H9 (cell line): ENCODE measurements at regions not wholly inside any gene's neighbourhood (a gene's known extent, or its start where the extent isn't known, plus 50 kb on each side); places are given as distances from the start of the nearest gene placed in this dataset.

ENCODE experiments used
- DNase-seq: peaks from one replicate; pipeline ENCODE4 v3.0.0-alpha.2; 2017
- H2AFZ ChIP-seq: one replicate; pipeline ENCODE4 v1.6.1; 2013; ENCODE audit warnings: mild to moderate bottlenecking, low read length, control low read depth, moderate library complexity
- H2AK5ac ChIP-seq: 2 replicates; pipeline ENCODE4 v1.6.1; 2013; ENCODE audit warnings: low read length, control low read depth, mixed read lengths; ENCODE audit not compliant: insufficient read length
- H2BK120ac ChIP-seq: one replicate; pipeline ENCODE4 v1.6.1; 2013; ENCODE audit warnings: low read depth, mild to moderate bottlenecking, low read length, control low read depth, inconsistent platforms; ENCODE audit not compliant: poor library complexity, severe bottlenecking
- H2BK12ac ChIP-seq: 2 replicates; pipeline ENCODE4 v1.6.1; 2013; ENCODE audit warnings: low read length, control low read depth, mixed read lengths, low read depth; ENCODE audit not compliant: insufficient read length
- H2BK15ac ChIP-seq: 2 replicates; pipeline ENCODE4 v1.6.1; 2013; ENCODE audit warnings: low read depth, low read length, control low read depth
- H2BK20ac ChIP-seq: one replicate; pipeline ENCODE4 v1.6.1; 2013; ENCODE audit warnings: low read depth, mild to moderate bottlenecking, low read length, control low read depth, inconsistent platforms; ENCODE audit not compliant: poor library complexity, severe bottlenecking
- H2BK5ac ChIP-seq: 2 replicates; pipeline ENCODE4 v1.6.1; 2013; ENCODE audit warnings: low read length, control low read depth, mixed read lengths; ENCODE audit not compliant: insufficient read length
- H3K14ac ChIP-seq: 2 replicates; pipeline ENCODE4 v1.6.1; 2013; ENCODE audit warnings: low read length, control low read depth; ENCODE audit not compliant: insufficient read depth
- H3K18ac ChIP-seq: 2 replicates; pipeline ENCODE4 v1.6.1; 2013; ENCODE audit warnings: low read depth, mild to moderate bottlenecking, mixed read lengths, low read length, control low read depth; ENCODE audit not compliant: insufficient read length
- H3K23ac ChIP-seq: 2 replicates; pipeline ENCODE4 v1.6.1; 2013; ENCODE audit warnings: low read length, control low read depth, mixed read lengths, low read depth; ENCODE audit not compliant: insufficient read length
- H3K23me2 ChIP-seq: 2 replicates; pipeline ENCODE4 v1.6.1; 2013; ENCODE audit warnings: low read depth, mild to moderate bottlenecking, mixed read lengths, low read length, control low read depth; ENCODE audit not compliant: insufficient read length, poor library complexity, severe bottlenecking
- H3K27ac ChIP-seq: 2 replicates; pipeline ENCODE4 v1.5.1; 2013; ENCODE audit warnings: low read length, control low read depth, mixed read lengths, low read depth; ENCODE audit not compliant: insufficient read length
- H3K27me3 ChIP-seq: 2 replicates; pipeline ENCODE4 v1.6.1; 2013; ENCODE audit warnings: low read length, control low read depth, inconsistent platforms; ENCODE audit not compliant: insufficient read depth
- H3K4ac ChIP-seq: 2 replicates; pipeline ENCODE4 v1.6.1; 2013; ENCODE audit warnings: low read depth, mild to moderate bottlenecking, control low read depth, inconsistent platforms, low read length, moderate library complexity
- H3K4me1 ChIP-seq: 2 replicates; pipeline ENCODE4 v1.6.1; 2013; ENCODE audit warnings: low read length, control low read depth, inconsistent platforms; ENCODE audit not compliant: insufficient read depth
- H3K4me2 ChIP-seq: 2 replicates; pipeline ENCODE4 v1.6.1; 2013; ENCODE audit warnings: low read length, control low read depth, mixed read lengths; ENCODE audit not compliant: insufficient read length, insufficient read depth
- H3K56ac ChIP-seq: 2 replicates; pipeline ENCODE4 v1.6.1; 2013; ENCODE audit warnings: low read depth, mild to moderate bottlenecking, mixed read lengths, low read length, control low read depth; ENCODE audit not compliant: insufficient read length
- H3K79me1 ChIP-seq: 2 replicates; pipeline ENCODE4 v1.6.1; 2013; ENCODE audit warnings: low read depth, mild to moderate bottlenecking, moderate library complexity, low read length, control low read depth, inconsistent platforms; ENCODE audit not compliant: insufficient read depth, poor library complexity, severe bottlenecking
- H3K79me2 ChIP-seq: 2 replicates; pipeline ENCODE4 v1.6.1; 2013; ENCODE audit warnings: low read length, control low read depth, inconsistent platforms; ENCODE audit not compliant: insufficient read depth
- H3K9ac ChIP-seq: 2 replicates; pipeline ENCODE4 v1.6.1; 2013; ENCODE audit warnings: low read length, control low read depth, mixed read lengths; ENCODE audit not compliant: insufficient read length; ENCODE audit errors: extremely low read depth
- H3K9me3 ChIP-seq: one replicate; pipeline ENCODE4 v1.6.1; 2013; ENCODE audit warnings: low read depth, low read length, inconsistent platforms; ENCODE audit not compliant: control insufficient read depth
- H3T11ph ChIP-seq: one replicate; pipeline ENCODE4 v1.6.1; 2013; ENCODE audit warnings: mild to moderate bottlenecking, low read length, control low read depth, inconsistent platforms
- H4K20me1 ChIP-seq: one replicate; pipeline ENCODE4 v1.6.1; 2013; ENCODE audit not compliant: control insufficient read depth, insufficient read length, insufficient read depth
- H4K5ac ChIP-seq: 2 replicates; pipeline ENCODE4 v1.6.1; 2013; ENCODE audit warnings: low read depth, mild to moderate bottlenecking, mixed read lengths, low read length, control low read depth; ENCODE audit not compliant: insufficient read length
- H4K8ac ChIP-seq: replicated peaks from 2 replicates; pipeline ENCODE4 v1.6.1; 2013; ENCODE audit warnings: low read length, control low read depth, mixed read lengths, low read depth; ENCODE audit not compliant: insufficient read length
- H4K91ac ChIP-seq: 2 replicates; pipeline ENCODE4 v1.6.1; 2013; ENCODE audit warnings: low read depth, mild to moderate bottlenecking, moderate library complexity, mixed read lengths, low read length, control low read depth; ENCODE audit not compliant: insufficient read length
- H3K27ac Mint-ChIP-seq, 3 experiments: 2 replicates in 2 of 3; 3 replicates in 1 of 3; pipeline ENCODE4 v1.8.0; 2020 to 2021; ENCODE audit warnings: mixed read lengths in 3 of 3, mild to moderate bottlenecking in 1 of 3, moderate library complexity in 1 of 3
- H3K27me3 Mint-ChIP-seq: 2 replicates; pipeline ENCODE4 v1.8.0; 2021; ENCODE audit warnings: low read depth, mild to moderate bottlenecking, moderate library complexity, mixed read lengths
- H3K36me3 Mint-ChIP-seq, 3 experiments: 2 replicates in 2 of 3; 3 replicates in 1 of 3; pipeline ENCODE4 v1.8.0; 2020 to 2021; ENCODE audit warnings: low read depth in 3 of 3, mixed read lengths in 3 of 3; ENCODE audit not compliant: insufficient read depth in 1 of 3
- H3K4me1 Mint-ChIP-seq, 2 experiments: 2 replicates each; pipeline ENCODE4 v1.8.0; 2020; ENCODE audit warnings: mixed read lengths in 2 of 2
- H3K4me3 Mint-ChIP-seq, 2 experiments: 2 replicates in 1 of 2; 3 replicates in 1 of 2; pipeline ENCODE4 v1.8.0; 2020 to 2021; ENCODE audit warnings: mild to moderate bottlenecking in 2 of 2, mixed read lengths in 2 of 2, moderate library complexity in 1 of 2
- H3K9me3 Mint-ChIP-seq, 2 experiments: 2 replicates in 1 of 2; 3 replicates in 1 of 2; pipeline ENCODE4 v1.8.0; 2020; ENCODE audit warnings: mild to moderate bottlenecking in 2 of 2, mixed read lengths in 2 of 2, moderate library complexity in 1 of 2
- CTCF ChIP-seq: fragments of 200-600 bp; sonication (generic); conservative IDR thresholded peaks from 3 replicates; pipeline ENCODE4 v1.8.0; 2021; ENCODE audit warnings: antibody characterized with exemption, mild to moderate bottlenecking
- WGBS: extraction: QIAGEN DNeasy Blood & Tissue Kit; methylation state at CpG from one replicate; pipeline ENCODE4 v1.1.7; 2013; ENCODE audit warnings: missing lambda C conversion rate, low lambda C conversion rate, mixed read lengths; ENCODE audit not compliant: insufficient read length; ENCODE audit errors: extremely low coverage; 5-methylcytosine and 5-hydroxymethylcytosine counted together

DNA sequence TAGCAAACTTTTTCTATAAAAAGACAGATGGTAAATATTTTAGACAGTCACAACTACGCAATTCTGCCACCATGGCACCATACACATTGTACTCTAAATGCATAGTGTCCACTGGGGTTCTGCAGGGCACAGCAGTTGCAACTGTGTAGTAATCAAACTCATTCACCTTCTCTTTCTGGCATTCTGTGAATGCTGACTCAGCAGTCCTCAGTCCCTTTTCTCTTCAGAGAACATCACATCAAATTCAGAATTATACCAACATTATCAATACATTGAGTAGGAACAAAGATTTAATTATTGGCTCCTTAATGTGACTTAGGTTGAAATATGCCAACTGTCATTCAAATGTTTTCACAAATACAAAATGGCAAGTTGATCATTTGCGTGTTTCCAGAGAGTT, 74.2 kb upstream of the N4BP1 start:
- Histone ChIP-seq H3K56ac (no peak overlapping the region), H3T11ph (no peak overlapping the region), H3K79me1 (no peaks in the 10 kb centered on the region), H4K8ac (no peak overlapping the region), H3K23ac (no peak overlapping the region), H2BK5ac (no peak overlapping the region), H3K23me2 (no peaks in the 10 kb centered on the region), H3K4ac (no peak overlapping the region), H3K9me3 (no peaks in the 10 kb centered on the region), H3K14ac (no peak overlapping the region), H3K27me3 (no peaks in the 10 kb centered on the region), H4K5ac (no peak overlapping the region), H4K91ac (no peak overlapping the region), H3K4me1 (no peaks in the 10 kb centered on the region; the same call in 1 of the 2 replicates), H3K4me2 (no peak overlapping the region), H3K79me2 (no peaks in the 10 kb centered on the region), H3K9ac (no peak overlapping the region), H2BK20ac (no peak overlapping the region), H2AK5ac (no peak overlapping the region), H2AFZ (no peak overlapping the region), H3K27ac (no peak overlapping the region), H2BK120ac (no peak overlapping the region), H3K18ac (no peak overlapping the region), H2BK15ac (no peak overlapping the region), H2BK12ac (no peak overlapping the region), H4K20me1 (no peaks in the 10 kb centered on the region)
- Mint-ChIP-seq H3K36me3 (no peaks in the 10 kb centered on the region; a peak in 1 of 7 replicates), H3K4me1 (peaks cover 21 to 23% of the 10 kb centered on the region in 2 experiments), H3K27ac (no peak overlapping the region), H3K4me3 (no peak overlapping the region), H3K9me3 (no peaks in the 10 kb centered on the region), H3K27me3 (peaks cover 4% of the 10 kb centered on the region; the same call in 1 of the 2 replicates)
- TF ChIP-seq CTCF, result no peak
- WGBS, result no CpG with 5 or more reads among the region's 2 CpGs
- DNase-seq, result no peak
